ENCODE measurements at regions not wholly inside any gene's neighbourhood (a gene's known extent, or its start where the extent isn't known, plus 50 kb on each side); places are given as distances from the start of the nearest gene placed in this dataset.

GRCh38 chr4:12968345-12968744 lies 515.8 kb downstream of the RAB28 start:
- Histone ChIP-seq H3F3A (replicated peaks; ENCODE audit: low read depth) (no peaks in the 10 kb centered on the region), H4K20me1 (replicated peaks; ENCODE audit: insufficient read depth) (no peaks in the 10 kb centered on the region), H3K4me1 (ENCODE audit: insufficient read depth) (no peaks in the 10 kb centered on the region; the same call in 1 of the 2 replicates), H2AFZ (no peak overlapping the region), H3K27me3 (ENCODE audit: insufficient read depth) (no peaks in the 10 kb centered on the region), H3K79me2 (replicated peaks; ENCODE audit: insufficient read depth) (no peaks in the 10 kb centered on the region), H3K4me2 (no peak overlapping the region), H3K27ac (ENCODE audit: low read depth) (no peak overlapping the region), H3K36me3 (ENCODE audit: insufficient read depth) (no peaks in the 10 kb centered on the region), H3K9me2 (ENCODE audit: insufficient read depth) (no peaks in the 10 kb centered on the region), H3K4me3 (no peak overlapping the region)
- no peaks in the 10 kb centered on the region for H3K9me3 Mint-ChIP-seq
- no peaks in the 10 kb centered on the region for H3K27me3 Mint-ChIP-seq (ENCODE audit: insufficient read depth, low read depth, poor library complexity)
- TF ChIP-seq CREB1 (CRISPR knock-in tag; IDR thresholded peaks at IDR 0.05; ENCODE audit: low read depth): no peak
- no peak for TF ChIP-seq ZNF331 (CRISPR knock-in tag; IDR thresholded peaks at IDR 0.05; ENCODE audit: low read depth)
- no peak for TF ChIP-seq EZH2 (IDR thresholded peaks at IDR 0.05; ENCODE audit: low read depth, unreplicated experiment)
- TF ChIP-seq ETS1 (IDR thresholded peaks at IDR 0.05): no peak
- no peak for TF ChIP-seq POLR2AphosphoS5 (IDR thresholded peaks at IDR 0.05; ENCODE audit: low read depth)
- DNase-seq (ENCODE audit: low spot score) (no peak), ATAC-seq (no peak)
- H3K4me1 Mint-ChIP-seq: peaks cover 4% of the 10 kb centered on the region; the same call in 2 of the 3 replicates
- H3K4me3 Mint-ChIP-seq: no peak overlapping the region
- H3K36me3 Mint-ChIP-seq (ENCODE audit: low read depth): no peaks in the 10 kb centered on the region
- H3K27ac Mint-ChIP-seq: no peak overlapping the region

GRCh38 chr4:12966726-12967125 lies 517.4 kb downstream of the RAB28 start:
- peaks cover 11% of the 10 kb centered on the region for H3K4me1 Mint-ChIP-seq
- H3K4me3 Mint-ChIP-seq: no peak overlapping the region
- no peaks in the 10 kb centered on the region for H3K27me3 Mint-ChIP-seq (ENCODE audit: insufficient read depth, low read depth, poor library complexity)
- Histone ChIP-seq H3F3A (replicated peaks; ENCODE audit: low read depth) (no peaks in the 10 kb centered on the region), H3K4me1 (ENCODE audit: insufficient read depth) (peaks cover 4% of the 10 kb centered on the region), H3K27ac (ENCODE audit: low read depth) (no peak overlapping the region), H3K4me3 (no peak overlapping the region), H4K20me1 (replicated peaks; ENCODE audit: insufficient read depth) (no peaks in the 10 kb centered on the region), H3K9me2 (ENCODE audit: insufficient read depth) (no peaks in the 10 kb centered on the region), H2AFZ (no peak overlapping the region), H3K27me3 (ENCODE audit: insufficient read depth) (no peaks in the 10 kb centered on the region), H3K79me2 (replicated peaks; ENCODE audit: insufficient read depth) (no peaks in the 10 kb centered on the region), H3K4me2 (no peak overlapping the region), H3K36me3 (ENCODE audit: insufficient read depth) (no peaks in the 10 kb centered on the region)
- no peaks in the 10 kb centered on the region for H3K9me3 Mint-ChIP-seq
- H3K36me3 Mint-ChIP-seq (ENCODE audit: low read depth): no peaks in the 10 kb centered on the region
- H3K27ac Mint-ChIP-seq: no peak overlapping the region; the same call in 1 of the 2 replicates
- DNase-seq (ENCODE audit: low spot score) (no peak), ATAC-seq (no peak)
- no peak for TF ChIP-seq EZH2phosphoT487 (IDR thresholded peaks at IDR 0.05; ENCODE audit: unreplicated experiment)
- no peak for TF ChIP-seq ZNF462 (CRISPR knock-in tag; IDR thresholded peaks at IDR 0.05)
- TF ChIP-seq JUNB (IDR thresholded peaks at IDR 0.05; ENCODE audit: unreplicated experiment): no peak
- no peak for TF ChIP-seq NANOG (IDR thresholded peaks at IDR 0.05; ENCODE audit: borderline replicate concordance)
- no peak for TF ChIP-seq ETS1 (IDR thresholded peaks at IDR 0.05)
- no peak for TF ChIP-seq ZNF114 (CRISPR knock-in tag; IDR thresholded peaks at IDR 0.05)
- no peak for TF ChIP-seq POLR2AphosphoS5 (IDR thresholded peaks at IDR 0.05; ENCODE audit: low read depth)
- no peak for TF ChIP-seq STAT1 (IDR thresholded peaks at IDR 0.05; ENCODE audit: unreplicated experiment)
- TF ChIP-seq EZH2 (IDR thresholded peaks at IDR 0.05; ENCODE audit: low read depth, unreplicated experiment): no peak
- no peak for TF ChIP-seq CTCF (conservative IDR thresholded peaks at IDR 0.05; ENCODE audit: low read depth in 2 of 2)
